ENCODE measurements at regions not wholly inside any gene's neighbourhood (a gene's known extent, or its start where the extent isn't known, plus 50 kb on each side); places are given as distances from the start of the nearest gene placed in this dataset.

DNA sequence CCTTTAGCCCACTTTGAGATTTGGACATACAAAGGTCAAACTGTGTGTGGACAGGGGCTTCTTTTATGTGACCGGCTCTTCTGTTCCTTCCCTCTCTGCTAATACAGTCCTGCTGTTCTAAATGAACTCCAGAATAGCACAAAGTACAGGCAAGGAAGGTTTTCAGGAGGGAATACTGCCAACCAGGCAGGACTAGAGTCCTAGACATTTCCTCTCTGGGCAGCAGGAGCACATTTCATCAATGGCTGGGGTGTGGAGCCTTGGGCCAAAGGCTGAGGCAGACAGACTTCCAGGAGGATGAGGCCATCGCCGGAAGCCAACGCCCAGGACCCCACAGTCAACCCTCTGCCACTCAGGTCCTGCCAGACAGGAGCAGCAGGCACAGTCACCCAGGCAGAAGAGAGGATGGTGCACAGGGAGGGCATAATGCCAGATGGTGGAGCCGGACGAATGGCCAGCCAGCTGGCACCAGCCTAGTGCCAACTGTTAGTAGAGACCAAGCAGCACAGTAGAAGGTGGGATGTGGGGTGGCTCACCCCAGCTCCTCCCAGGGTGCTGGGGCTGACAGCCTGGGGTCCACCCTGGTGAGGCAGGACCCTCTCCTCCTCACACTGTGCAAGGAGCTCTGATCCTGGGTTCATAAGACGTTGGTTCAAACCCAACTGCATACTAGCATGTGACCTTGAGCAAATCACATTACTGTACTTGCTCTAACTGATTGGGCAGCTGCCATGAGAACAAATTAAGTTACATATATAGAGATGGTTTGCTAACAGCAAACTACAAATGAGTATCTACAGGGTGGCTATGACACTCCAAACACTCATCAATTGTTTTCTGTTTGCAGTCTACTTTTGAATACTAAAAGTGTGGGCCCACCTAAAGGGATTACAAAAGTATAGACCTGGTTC is 410.7 kb downstream of the SIPA1L2 start:
- DNase-seq (ENCODE audit: low read depth): no peak

DNA sequence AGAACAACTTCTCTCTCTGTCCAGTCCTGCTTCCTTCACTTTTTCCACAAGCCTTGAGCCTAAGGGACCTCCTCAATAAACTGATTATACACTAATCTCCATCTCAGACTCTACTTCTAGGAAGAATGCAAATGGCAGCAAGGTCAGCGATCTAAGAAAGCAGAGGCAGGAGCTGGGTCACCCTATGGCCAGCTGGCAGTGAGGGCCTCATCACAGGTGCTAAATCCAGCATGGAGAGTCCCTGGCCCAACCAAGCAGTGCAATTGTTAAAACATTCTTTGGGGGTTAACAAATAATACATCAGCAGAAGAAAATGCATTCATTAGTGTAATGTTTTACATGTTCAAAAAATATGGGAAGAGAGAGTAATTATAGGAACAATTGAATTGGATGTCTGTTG is 416.0 kb downstream of the SIPA1L2 start:
- no peak for DNase-seq (ENCODE audit: low read depth)

DNA sequence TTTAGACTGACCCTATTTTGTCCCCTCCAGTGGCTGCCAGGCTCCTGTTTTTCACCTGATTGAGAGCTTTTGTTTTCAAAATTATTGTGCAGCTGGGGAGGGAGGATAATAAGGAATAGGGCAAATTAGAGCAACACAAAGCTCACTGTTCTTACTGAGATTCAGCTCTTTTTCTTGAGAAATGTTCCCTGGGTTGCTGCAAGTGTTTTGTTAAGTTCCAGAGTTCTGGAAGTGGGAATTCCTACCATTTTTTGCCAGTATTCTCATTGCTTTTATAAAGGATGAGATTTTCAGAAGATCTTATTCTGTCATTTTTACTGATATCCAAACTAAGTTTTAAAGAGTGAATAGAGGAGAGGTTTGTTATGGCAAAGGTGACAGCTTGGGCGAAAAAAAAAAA is 417.7 kb downstream of the SIPA1L2 start:
- no peak for DNase-seq (ENCODE audit: low read depth)

DNA sequence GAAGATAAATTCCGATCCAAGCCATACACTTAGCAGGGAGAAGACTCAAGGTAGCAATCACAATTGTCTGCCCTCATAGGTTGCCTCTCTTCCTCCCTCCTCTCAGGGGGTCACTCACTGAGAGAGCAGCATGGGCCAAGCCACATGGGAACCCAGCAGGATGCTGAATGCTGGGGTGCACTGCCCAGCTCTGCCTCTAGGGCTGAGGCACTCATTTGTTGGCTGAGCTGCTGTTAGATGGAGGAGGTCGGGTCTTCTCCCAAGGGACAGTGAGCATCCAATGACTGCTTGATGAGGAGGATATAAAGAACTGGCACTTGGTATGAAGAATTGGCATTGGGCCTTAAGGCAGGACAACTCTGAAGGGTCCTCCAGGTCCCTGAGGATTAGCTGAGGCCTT is 418.8 kb downstream of the SIPA1L2 start:
- no peak for DNase-seq (ENCODE audit: low read depth)

DNA sequence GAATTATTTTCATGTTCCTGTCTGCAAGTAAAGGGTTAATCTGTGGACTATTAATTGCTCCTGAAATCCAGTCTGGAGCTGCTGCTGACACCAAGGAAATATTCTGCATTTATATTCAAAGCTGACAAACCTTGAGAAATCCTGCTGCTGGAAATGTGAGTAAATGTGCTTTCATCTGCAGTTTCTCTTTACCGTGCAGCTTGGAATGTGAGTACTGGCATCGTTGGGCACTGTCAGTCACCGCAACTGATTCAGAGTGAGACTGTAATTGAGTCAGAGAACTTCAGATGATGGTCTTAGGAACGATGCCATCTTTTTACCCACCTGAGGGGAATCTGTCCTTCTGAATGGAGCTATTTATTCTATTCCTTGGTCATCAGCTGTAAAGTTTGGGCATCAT is 420.6 kb downstream of the SIPA1L2 start:
- no peak for DNase-seq (ENCODE audit: low read depth)

DNA sequence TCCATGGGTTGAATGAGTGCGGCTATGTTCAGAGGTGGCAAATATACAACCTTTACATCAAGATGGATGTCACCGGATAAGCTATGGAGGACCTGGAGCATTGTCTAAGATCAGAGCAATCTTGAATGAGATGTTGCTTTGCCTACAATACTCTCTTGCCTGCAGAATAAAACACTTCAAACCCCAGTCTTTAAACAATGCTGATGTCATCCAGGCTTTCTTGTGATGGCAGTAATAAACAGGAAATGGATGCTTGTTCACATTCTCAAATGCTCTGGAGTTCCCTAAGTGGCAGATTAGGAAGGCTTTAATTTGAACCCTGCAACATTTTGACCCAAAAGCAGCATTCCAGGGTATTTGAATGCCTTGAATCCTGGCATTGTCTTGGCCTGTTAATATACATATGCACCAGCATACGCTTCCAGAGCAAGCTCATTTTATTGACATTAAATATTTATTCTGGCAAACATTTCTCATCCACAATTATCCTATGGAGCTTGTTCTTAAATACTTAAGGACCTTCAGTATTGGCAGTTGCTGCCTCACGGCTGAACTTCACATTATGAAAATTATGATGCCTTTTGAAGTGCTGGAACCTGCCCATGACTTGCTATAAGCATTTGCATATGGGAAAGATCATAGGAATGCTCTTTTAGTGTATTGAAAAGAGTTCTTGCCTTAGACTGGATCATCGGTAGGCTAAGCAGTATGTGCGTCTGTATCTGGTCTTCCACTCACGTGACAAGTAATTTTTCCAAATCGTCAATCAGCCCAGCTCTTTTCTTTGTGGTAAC is 422.7 kb downstream of the SIPA1L2 start:
- DNase-seq (ENCODE audit: low read depth): no peak

DNA sequence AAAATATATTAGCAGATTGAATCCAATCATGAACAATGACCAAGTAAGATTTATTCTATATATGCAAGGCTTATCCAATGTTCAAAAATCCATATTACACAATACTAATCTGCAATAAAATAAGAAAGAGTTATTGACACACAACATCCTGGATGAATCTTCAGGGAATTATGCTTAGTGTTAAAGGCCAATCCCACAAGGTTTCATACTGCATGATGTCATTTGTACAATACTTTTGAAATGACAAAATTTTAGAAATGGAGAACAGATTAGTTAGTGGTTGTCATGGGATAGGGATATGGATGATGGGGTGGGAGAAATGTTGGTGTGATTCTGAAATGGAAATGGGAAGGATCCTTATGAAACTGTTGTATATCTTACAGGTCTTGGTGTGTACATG is 425.7 kb downstream of the SIPA1L2 start:
- DNase-seq (ENCODE audit: low read depth): no peak

DNA sequence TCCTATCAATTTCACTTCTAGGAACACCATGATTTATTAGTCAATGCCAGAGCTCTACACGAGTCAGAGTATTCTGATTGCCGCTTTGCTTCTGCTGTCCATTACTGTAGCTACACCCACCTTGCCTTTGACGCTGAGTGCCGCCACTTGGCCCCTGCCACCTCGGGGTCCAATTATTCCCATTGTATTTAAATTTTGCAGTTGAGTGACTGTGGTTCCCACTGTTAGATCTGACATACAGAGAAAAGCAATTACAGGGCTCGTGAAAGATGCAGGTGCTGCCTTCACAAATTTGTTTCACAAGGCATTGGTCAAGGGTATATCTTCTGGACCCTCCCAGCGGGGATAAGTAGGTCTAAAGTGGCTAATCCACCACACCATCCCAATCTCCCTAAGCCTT is 428.9 kb downstream of the SIPA1L2 start:
- DNase-seq (ENCODE audit: low read depth): no peak

DNA sequence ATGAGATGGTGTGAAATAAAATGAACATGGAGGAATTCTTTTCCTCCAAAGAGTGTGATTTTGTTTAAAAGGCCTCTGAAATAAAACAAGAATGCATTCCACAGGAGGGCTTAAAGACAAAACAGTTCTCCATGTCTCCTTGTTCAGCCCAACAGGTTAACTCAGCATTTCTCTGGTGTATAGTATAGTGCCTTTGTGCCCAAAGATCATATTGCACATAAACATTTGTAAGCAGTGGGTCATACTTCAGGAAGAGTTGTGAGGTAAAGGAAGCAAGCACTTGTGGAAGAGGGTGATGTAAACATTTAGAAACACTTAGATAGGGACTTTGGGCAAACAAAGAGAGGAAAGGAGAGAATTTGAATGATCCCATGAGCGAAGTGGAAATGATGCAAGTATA is 433.9 kb downstream of the SIPA1L2 start:
- no peak for DNase-seq (ENCODE audit: low read depth)

DNA sequence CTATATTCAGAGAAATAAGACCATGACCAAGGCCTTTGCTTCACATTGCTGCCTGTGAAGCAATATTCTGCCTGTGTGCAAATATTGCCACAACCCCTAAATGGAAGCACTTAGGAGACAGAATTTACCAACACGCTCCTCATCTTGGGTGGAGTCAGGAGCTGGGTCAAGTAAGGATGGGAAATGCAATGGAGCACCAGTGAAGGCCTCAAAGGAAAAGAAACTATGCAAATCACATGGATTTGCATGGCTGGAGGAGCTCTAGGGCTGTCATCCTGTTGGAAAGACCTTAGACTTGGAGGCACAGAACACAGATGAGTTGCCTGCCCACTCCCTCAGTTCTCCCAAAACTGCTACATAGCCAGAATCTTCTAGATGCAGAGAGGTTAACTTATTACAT is 435.5 kb downstream of the SIPA1L2 start:
- no peak for DNase-seq (ENCODE audit: low read depth)

DNA sequence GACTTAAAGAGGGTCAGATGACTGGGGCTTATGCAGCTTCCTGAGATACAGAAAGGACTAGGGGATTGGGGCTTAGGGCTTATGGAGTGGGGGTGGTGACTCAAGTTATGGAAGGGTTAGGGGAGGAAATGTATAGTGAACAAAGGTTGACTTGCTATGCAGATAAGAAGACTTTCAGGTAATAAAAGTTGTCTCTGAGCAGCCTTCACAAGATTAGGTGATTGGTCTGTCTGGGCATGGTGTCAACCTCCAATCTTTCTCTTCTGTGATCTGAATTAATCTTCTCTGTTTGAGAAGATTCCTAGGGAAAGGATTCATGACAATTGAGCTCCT is 436.5 kb downstream of the SIPA1L2 start:
- no peak for DNase-seq (ENCODE audit: low read depth)

DNA sequence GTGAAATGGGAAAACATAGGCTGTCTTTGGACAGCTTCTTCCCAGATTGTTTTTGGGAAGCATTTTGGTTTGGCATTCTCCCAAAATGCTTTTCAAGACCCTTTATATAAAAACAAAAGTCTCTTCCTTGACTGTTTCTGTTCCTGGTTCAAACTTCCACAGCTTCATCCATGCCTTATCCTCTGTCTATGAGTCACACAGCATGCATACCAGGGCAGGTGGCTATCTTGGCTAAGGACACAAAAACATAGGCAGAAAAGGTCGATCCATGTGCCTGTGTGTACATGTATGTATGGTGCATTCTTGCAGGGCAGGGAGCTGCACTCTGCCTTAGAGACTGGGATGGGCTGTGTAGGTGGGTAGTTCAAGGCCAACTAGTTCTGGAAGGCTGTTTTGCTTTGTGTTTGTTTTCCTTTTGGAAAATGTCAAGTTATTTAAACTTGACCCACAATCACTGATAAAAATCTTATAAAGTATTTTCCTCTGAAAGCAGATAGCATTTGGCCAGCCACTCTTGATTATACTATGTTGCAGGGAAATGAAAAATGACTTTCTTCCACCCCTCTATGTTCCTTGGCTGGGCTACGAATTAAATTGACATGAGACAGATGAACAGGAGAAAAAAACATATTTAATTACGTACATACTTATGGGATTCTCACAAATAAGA is 437.0 kb downstream of the SIPA1L2 start:
- DNase-seq (ENCODE audit: low read depth): no peak

DNA sequence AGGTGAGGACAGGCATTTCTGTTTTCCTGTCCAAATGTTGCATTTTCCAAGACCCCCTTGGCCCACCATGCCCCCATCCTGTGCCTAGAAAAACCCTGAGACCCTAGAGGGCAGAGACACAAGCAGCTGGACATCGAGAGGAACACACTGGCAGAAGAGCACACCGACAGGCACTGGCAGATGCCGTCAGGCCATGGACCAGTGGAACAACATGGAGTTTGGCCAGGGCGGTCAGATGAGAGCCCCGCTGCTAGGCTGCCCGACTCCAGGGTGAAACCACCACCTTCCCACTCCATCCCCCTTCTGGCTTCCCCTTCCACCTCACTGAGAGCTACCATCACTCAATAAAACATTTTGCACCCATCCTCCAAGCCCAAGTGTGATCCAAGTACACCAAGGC is 438.4 kb downstream of the SIPA1L2 start:
- DNase-seq (ENCODE audit: low read depth): no peak

DNA sequence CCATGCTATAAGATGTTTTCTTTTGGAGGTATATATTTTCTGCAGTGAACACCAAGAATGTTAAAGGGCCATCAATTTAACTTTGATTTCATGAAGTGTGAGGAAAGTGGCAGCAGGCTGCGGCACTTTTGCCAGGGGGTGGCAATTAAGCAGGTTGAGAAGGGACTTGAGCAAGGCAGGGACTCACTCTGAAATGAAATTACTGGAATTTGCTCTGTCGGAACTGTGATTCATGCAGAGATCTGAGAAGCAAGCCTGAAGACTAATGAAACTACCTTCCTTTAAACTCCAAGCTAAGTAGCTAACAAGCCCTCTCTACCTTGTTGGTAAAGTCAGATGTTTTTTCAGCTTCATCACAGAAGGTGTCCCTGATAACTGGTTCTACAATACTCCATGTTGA is 441.6 kb downstream of the SIPA1L2 start:
- DNase-seq (ENCODE audit: low read depth): no peak

DNA sequence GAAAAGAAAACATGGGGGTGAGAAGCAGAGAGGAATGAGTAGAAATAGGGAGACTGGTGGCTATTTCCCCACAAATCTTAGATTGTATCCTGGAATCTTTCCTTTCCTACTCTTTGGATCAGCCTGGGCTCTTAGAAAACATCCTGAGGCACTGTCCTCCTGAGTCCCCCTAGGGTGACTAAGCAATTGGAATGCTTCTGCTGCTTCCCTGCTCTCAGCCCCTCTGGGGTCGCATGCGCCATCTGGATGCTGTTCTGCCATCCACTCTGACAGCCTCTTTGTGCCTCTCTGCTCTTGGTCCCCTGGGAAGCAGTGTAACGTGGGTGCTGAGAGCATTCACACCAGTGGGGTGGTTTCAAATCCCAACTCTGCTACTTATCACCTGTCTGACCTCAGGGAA is 443.0 kb downstream of the SIPA1L2 start:
- DNase-seq (ENCODE audit: low read depth): no peak

DNA sequence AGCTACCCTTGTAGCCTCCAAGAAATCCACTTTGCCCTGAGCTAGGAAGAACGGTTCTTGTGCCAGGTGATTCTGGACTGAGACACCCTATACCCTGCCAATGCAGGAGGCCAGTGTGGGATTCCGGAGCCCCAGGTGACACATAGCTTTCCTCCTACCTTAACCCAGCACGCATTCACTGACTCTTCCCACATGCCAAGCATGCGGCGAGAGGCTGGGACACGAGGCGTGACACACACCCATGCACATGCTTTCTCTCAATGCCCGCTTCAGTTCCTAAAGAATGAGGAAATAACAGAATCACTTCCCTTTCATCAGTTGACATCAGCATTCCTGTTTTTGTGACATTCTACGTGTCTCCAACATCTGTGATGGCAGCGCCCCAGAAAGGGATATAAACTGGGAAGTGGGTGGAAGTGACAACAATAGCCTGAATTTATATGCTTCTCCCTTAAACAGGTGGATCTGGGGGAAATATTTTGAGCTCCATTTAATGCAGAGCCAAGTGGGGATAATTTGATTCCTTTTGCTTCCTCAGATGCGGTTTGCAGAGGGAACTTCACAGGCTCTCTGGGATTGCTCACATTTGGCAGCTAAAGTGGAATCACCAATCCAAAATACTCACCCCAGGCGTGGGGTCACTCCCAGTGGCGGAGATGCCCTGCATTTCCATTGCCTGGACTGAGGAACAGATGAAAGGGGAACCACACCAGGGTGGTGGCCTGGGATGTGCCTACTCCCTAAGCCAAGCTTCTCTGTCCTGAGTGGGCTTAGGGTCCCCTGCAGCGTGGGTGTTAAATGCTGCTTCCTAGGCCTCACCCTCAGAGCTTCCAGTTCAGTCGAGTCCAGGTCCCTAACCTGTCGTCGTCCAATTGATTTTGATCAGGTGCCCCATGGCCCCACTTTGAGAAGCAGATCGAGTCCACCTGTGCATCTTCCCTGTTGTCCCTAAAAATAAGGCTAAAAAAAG is 445.1 kb downstream of the SIPA1L2 start:
- no peak for DNase-seq (ENCODE audit: low read depth)

DNA sequence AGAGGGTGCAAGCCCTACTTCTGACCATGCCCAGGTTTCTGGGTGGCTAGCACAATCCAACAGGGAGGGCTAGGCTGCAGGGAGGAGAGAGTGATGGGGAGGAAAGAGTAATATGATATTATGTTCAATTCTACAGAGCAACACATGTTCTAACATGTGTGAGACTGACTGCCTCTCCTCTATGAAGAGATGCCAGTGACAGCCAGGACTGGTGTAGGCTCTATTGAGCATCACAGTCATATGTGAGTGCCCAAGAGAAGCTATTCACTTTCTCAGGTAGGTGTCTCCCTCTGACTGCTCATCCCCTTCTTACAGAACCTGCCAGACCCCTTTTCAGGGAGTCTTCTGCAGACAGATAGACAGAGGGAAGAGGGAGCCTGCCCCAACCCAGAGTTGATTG is 446.1 kb downstream of the SIPA1L2 start:
- DNase-seq (ENCODE audit: low read depth): no peak

DNA sequence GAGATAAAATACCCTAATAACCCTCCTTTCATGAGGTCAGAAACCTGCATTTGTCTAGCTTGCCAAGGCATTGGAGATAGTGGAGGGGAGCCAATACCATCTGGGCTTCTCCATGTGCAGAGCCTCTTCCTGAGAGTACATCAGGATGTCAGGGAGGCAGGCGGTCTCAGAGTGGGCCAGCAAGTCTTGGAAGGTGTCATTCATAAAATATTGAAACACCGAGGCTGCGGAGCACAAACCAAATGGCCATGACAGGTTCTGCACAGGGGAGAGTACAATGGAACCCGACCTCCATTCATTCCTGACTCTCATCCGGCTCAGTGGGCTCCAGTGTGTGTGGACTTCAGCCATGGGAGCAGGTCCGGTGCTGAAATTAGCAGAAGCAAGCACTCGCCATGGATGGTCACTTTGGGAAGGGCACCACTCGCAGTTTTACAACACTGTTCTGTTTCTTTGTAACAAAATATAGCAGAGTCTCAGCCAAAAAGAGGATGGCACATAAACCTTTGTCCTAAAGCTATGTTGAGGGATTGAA is 446.6 kb downstream of the SIPA1L2 start:
- DNase-seq (ENCODE audit: low read depth): no peak

DNA sequence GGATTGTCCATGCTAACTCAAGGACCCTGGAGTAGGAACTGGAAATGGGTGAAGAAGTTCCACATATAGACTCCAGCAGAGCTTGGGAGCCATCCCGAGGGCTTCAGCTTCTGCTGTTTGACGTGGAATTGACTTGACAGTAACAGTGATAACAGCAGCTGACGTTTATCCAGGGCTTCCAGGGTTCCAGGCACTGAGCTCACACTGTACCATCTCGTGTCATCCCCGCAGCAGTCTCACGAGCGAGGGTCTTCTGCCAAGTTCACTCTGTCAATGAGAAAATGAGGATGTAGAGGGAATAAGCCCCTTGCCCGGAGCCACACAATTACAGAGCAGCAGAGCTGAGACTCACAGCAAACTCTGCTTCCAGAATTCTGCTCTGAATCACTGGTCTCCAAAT is 447.7 kb downstream of the SIPA1L2 start:
- no peak for DNase-seq (ENCODE audit: low read depth)

DNA sequence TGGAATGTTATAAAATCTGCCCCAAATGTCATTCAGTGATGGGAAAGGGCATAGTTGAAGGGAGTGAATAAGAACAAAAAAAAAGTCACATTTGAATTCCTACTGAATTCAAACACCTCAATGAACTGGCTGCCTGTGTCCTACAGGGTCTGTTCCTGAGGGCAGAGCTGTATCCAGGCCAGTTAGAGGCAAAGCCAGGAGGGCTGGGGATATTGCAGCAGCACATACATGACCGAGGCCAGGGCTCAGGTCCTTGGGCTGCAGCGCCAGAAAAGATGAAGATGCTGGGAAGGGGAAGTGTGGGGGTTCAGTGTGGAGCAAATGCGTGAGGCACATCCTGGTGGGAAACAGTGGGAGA is 449.2 kb downstream of the SIPA1L2 start:
- no peak for DNase-seq (ENCODE audit: low read depth)

Data from myocyte (in vitro differentiated cells).